Activated naive CD8-positive, alpha-beta T cell (primary cell): ENCODE measurements at regions not wholly inside any gene's neighbourhood (a gene's known extent, or its start where the extent isn't known, plus 50 kb on each side); places are given as distances from the start of the nearest gene placed in this dataset.

Experiments
- H3K27ac Mint-ChIP-seq: one replicate; pipeline ENCODE4 v1.8.0; 2021; ENCODE audit warnings: mixed read lengths
- H3K27me3 Mint-ChIP-seq: one replicate; pipeline ENCODE4 v1.8.0; 2021; ENCODE audit warnings: mixed read lengths
- H3K36me3 Mint-ChIP-seq: one replicate; pipeline ENCODE4 v1.8.0; 2021; ENCODE audit warnings: mixed read lengths
- H3K4me1 Mint-ChIP-seq: one replicate; pipeline ENCODE4 v1.8.0; 2021; ENCODE audit warnings: low read depth, mixed read lengths
- H3K4me3 Mint-ChIP-seq: one replicate; pipeline ENCODE4 v1.8.0; 2021; ENCODE audit warnings: mild to moderate bottlenecking, mixed read lengths
- H3K9me3 Mint-ChIP-seq: one replicate; pipeline ENCODE4 v1.8.0; 2021; ENCODE audit warnings: low read depth, mixed read lengths

DNA sequence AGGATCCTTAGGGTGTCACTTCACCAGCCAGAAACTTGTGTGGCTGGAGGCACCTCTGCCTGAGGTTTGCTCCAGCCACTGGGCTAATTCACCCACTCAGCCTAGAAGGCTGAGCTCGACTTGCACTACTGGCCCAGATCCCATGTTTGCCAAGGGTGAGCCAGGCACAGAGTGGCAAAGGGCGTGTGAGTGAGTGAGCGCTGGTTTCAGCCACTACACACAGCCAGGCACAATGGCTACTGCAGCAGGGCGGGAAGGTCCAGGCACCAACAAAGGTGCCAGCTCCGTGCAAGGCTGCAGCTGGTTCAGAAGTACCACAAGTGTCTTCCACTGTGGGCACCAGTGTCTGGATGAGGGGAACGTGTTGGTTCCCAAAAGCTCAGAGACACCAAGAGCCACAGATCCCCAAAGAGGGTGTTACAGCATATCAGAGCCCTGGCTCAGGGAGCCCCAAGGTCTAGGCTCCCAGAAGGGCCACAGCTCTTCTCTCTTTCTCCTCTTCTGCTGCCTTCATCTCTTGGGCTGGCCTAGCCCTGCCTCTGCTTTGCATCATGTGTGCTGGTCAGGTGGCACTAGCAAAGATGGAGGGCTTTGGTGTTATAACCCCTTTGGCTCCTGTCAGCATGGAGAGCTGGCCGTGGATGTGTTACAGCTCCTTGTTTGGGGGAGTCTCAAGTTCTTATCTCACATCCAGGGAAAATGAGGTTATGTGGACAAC, 736.3 kb upstream of the KLHL1 start:
- no peaks in the 10 kb centered on the region for H3K4me1 Mint-ChIP-seq
- H3K27ac Mint-ChIP-seq: no peak overlapping the region
- H3K4me3 Mint-ChIP-seq: no peak overlapping the region
- H3K27me3 Mint-ChIP-seq: no peaks in the 10 kb centered on the region
- H3K36me3 Mint-ChIP-seq: no peaks in the 10 kb centered on the region
- H3K9me3 Mint-ChIP-seq: peaks cover 13% of the 10 kb centered on the region

DNA sequence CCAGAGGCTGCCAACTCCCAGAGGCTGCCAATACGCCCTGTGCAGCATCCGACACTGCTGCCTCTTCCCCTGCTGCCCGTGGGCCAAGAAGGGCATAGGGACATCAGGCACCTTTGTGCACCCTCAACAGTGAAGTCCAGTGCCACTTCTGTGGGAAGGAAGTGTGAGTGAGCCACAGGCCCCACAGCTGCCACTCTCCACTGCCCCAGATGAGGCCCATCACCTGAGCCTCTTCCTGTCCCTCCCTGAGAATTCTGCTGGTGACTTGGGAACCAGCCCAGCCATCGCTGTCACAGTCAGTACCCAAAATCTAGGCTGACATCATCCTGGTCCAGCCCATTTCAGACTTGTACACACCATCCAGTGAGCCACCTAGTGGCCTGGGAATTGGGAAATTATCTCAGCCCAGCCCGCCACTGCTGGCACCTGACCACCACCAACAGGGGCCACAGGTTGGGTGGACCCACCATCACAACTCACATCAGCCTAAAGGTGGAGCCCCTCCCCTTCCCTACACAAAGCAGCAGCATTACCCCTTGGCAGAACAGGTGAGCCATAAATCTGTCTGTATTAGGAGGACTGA, 733.9 kb upstream of the KLHL1 start:
- H3K27ac Mint-ChIP-seq: no peak overlapping the region
- H3K4me3 Mint-ChIP-seq: no peak overlapping the region
- H3K27me3 Mint-ChIP-seq: no peaks in the 10 kb centered on the region
- no peaks in the 10 kb centered on the region for H3K4me1 Mint-ChIP-seq
- peaks cover 10% of the 10 kb centered on the region for H3K9me3 Mint-ChIP-seq
- H3K36me3 Mint-ChIP-seq: no peaks in the 10 kb centered on the region

DNA sequence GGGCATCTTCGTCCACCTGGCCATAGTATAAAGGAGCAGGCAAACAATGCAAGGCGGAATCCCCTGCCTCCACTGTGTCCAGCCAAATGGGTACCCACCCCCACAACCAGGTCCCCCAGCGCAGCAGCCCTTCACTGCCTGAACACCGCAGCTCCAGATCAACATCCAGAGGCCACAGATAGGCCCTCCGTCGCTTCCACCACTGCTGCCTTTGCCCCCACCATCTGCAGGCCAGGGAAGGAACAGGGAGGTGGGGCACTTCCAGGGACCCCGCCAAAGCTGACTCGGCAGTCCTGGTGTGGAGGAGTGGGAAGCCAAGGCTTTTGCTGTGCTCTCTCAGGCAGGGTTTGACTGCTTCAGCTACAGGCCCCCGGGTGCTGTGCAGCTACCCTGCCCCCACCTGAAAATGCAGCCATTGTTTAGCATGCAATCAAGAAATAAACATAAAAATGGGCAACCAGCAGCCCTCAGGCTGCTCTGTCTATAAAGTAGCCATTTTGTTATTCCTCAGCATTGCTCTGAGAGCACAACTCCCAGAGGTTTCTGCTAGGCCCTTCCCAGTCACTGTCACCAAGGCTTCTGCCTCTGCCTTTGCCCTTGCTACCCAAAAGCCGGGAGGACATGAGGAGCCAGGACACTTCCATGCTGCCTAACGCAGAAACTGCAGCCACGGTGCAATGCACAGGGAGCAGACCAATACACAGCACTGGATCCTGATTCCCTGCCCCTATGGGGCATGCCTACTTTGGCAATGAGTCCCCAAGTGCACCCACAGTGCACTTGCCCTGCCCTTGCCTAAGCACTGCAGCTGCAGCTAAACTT, 733.2 kb upstream of the KLHL1 start:
- no peak overlapping the region for H3K4me3 Mint-ChIP-seq
- H3K4me1 Mint-ChIP-seq: no peaks in the 10 kb centered on the region
- no peaks in the 10 kb centered on the region for H3K27me3 Mint-ChIP-seq
- no peaks in the 10 kb centered on the region for H3K36me3 Mint-ChIP-seq
- H3K27ac Mint-ChIP-seq: no peak overlapping the region
- peaks cover 5% of the 10 kb centered on the region for H3K9me3 Mint-ChIP-seq

DNA sequence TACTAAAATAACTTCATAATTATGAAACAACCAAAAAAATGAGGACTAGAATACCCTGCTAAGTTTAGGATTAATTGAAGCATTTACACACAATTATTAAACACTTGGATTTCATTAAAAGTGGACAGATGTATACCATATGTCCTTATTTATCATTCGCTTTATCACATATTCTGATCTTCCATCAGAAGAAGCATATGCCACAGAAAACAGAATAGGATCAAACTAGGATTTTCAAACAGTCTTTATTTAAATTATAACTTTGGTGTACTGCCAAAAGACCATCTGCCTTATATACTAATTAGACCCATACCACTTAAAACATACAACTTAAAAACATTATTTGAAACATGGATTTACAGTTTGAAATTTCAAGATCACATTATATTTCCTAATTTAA, 727.1 kb upstream of the KLHL1 start:
- Mint-ChIP-seq H3K4me1 (no peaks in the 10 kb centered on the region), H3K36me3 (no peaks in the 10 kb centered on the region)

DNA sequence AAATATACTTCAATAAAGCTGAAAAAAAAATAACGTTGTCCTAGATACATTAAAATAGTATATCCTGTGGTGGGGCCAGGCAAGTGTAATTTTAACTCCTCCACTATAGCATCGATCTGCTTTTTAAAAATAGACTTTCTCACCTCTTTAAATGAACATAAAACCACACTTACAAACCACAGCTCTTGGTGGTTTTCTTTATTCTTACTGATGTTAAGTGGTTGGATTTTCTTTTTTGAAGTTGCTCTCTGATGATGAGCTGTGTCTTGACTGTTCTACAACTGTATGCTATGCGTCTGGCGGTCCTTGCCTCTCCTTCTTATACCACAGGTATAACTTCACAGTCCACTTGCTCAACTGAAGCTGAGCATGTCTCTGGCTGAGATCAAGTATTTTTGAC, 721.5 kb upstream of the KLHL1 start:
- H3K27me3 Mint-ChIP-seq: no peaks in the 10 kb centered on the region
- H3K36me3 Mint-ChIP-seq: no peaks in the 10 kb centered on the region
- H3K27ac Mint-ChIP-seq: no peak overlapping the region
- H3K4me3 Mint-ChIP-seq: no peak overlapping the region
- no peaks in the 10 kb centered on the region for H3K9me3 Mint-ChIP-seq
- H3K4me1 Mint-ChIP-seq: no peaks in the 10 kb centered on the region

More for the DNA sequence above, 727.1 kb upstream of the KLHL1 start:
- no peaks in the 10 kb centered on the region for H3K9me3 Mint-ChIP-seq
- H3K4me3 Mint-ChIP-seq: no peak overlapping the region
- no peak overlapping the region for H3K27ac Mint-ChIP-seq
- no peaks in the 10 kb centered on the region for H3K27me3 Mint-ChIP-seq

DNA sequence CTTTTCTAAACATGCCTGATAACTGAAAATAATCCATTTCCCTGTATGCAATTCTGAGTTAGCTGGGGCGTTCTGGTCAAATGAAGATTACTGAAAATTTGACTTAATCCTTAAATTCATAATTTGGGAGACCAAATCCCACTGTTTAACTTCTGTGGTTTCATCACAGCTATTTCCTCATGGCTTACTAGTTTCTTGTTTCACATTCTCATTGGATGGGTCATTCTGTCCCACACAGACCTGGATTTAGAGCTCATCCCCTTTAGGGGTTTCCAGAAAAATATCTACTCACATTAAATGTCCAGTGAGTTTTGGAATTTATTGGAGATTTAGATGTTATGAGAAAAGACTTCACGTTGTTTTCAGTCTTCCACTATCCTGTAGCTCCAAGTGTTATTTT, 709.3 kb upstream of the KLHL1 start:
- Mint-ChIP-seq H3K4me3 (no peak overlapping the region), H3K27ac (no peak overlapping the region), H3K27me3 (no peaks in the 10 kb centered on the region), H3K9me3 (peaks cover 8% of the 10 kb centered on the region), H3K4me1 (no peaks in the 10 kb centered on the region), H3K36me3 (no peaks in the 10 kb centered on the region)

DNA sequence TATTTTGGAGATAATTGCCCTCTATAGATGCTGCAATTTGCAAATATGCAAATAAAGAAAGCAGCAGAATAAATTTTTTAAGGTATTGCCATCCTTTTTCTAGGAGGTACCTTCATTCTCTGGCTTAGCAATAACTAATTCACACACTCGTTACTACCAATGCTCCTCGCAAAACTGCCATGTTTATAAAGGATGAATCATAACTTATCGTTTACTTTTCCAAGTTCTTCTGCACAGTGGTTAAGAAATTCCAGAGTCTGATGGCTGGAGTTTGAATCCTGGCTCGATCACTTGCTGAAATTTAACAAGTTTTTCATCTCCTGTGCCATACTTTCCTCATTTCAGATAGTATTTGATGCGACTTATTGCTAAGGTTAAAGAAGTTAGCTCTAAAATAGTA, 708.6 kb upstream of the KLHL1 start:
- peaks cover 8% of the 10 kb centered on the region for H3K9me3 Mint-ChIP-seq
- H3K4me3 Mint-ChIP-seq: no peak overlapping the region
- H3K4me1 Mint-ChIP-seq: no peaks in the 10 kb centered on the region
- no peaks in the 10 kb centered on the region for H3K27me3 Mint-ChIP-seq
- no peak overlapping the region for H3K27ac Mint-ChIP-seq
- no peaks in the 10 kb centered on the region for H3K36me3 Mint-ChIP-seq

DNA sequence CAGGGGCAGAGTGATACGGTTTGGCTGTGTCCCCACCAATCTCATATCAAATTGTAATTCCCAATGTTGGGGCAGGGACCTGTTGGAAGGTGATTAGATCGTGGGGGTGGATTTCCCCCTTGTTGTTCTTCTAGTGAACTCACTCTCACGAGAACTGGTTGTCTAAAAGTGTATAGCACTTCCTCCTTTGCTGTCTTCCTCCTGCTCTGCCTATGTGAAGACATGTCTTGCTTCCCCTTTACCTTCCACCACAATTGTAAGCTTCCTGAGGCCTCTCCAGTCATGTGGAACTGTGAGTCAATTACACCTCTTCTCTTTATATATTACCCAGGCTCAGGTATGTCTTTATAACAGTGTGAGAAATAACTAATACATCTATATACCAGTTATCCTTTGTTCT, 706.4 kb upstream of the KLHL1 start:
- Mint-ChIP-seq H3K4me3 (no peak overlapping the region), H3K27ac (no peak overlapping the region), H3K9me3 (peaks cover 5% of the 10 kb centered on the region), H3K36me3 (no peaks in the 10 kb centered on the region), H3K4me1 (no peaks in the 10 kb centered on the region), H3K27me3 (no peaks in the 10 kb centered on the region)

DNA sequence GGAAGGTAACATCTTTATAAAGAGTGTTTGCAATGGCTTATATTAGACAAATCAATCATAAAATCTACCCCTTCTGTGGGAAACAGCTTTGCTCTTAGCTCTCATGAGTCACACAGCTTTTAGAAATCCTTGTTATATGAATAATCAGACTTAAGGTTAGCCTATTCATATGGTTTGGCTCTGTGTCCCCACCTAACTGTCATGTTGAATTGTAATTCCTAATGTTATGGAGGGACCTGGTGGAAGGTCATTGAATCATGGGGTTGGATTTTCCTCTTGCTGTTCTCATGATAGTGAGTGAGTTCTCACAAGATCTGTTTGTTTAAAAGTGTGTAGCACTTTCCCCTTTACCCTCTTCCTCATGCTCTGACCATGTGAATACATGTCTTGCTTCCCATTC, 704.2 kb upstream of the KLHL1 start:
- no peaks in the 10 kb centered on the region for H3K36me3 Mint-ChIP-seq
- H3K9me3 Mint-ChIP-seq: peaks cover 5% of the 10 kb centered on the region
- H3K27me3 Mint-ChIP-seq: no peaks in the 10 kb centered on the region
- no peaks in the 10 kb centered on the region for H3K4me1 Mint-ChIP-seq
- no peak overlapping the region for H3K4me3 Mint-ChIP-seq
- H3K27ac Mint-ChIP-seq: no peak overlapping the region

DNA sequence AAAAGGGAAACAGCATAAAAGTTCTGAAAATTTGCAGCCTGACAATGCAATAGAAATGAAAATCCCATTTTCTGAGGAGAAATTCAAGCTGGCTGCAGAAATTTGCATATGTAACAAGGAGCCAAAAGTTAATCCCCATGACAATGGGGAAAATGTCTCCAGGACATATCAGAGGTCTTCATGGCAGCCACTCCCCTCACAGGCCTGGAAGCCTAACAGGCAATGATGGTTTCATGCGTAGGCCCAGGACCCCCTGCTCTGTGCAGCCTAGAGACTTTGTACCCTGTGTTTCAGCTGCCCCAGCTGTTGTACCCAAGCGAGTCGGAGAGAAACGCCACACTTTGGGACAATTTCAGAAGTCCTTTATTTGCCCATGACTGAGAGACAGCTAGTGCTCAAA, 701.3 kb upstream of the KLHL1 start:
- Mint-ChIP-seq H3K9me3 (peaks cover 3% of the 10 kb centered on the region), H3K4me3 (no peak overlapping the region), H3K36me3 (no peaks in the 10 kb centered on the region), H3K4me1 (no peaks in the 10 kb centered on the region), H3K27me3 (no peaks in the 10 kb centered on the region), H3K27ac (no peak overlapping the region)

DNA sequence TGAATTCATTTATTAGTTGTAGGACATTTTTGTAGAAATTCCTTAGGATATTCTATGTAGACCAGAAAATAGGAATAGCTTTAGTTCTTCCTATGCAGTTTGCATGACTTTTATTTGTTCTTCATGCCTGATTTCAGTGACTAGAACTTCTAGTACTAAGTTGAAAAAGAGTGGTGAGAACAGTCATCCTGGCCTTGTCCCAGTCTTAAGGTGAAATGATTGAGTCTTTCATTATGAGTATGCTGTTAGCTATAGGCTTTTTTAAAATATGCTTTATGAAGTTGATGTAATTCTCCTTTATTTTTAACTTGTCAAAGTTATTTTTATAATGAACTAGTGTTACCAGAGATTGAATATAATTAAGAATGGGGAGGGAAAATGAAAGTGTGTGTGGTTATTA, 690.1 kb upstream of the KLHL1 start:
- H3K4me3 Mint-ChIP-seq: no peak overlapping the region
- peaks cover 4% of the 10 kb centered on the region for H3K9me3 Mint-ChIP-seq
- no peaks in the 10 kb centered on the region for H3K27me3 Mint-ChIP-seq
- H3K4me1 Mint-ChIP-seq: no peaks in the 10 kb centered on the region
- no peak overlapping the region for H3K27ac Mint-ChIP-seq
- H3K36me3 Mint-ChIP-seq: no peaks in the 10 kb centered on the region

DNA sequence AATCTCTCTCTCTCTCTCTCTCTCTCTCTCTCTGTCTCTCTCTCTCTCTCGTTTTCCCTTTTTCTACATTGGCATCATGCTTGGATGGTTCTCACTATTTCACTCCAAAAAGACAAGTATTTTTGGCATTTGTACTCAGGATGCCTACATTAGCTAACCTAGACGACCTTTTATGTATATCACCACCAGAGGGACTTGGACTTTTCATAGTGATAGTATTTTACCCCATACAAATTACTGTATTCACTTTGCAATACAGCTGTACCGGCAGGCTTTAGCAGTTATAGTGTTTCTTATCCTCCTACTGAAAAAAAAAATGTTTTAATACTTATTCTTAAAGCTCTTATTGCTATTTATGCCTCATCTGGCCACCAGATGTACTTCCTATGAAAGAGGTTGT, 687.2 kb upstream of the KLHL1 start:
- H3K27ac Mint-ChIP-seq: no peak overlapping the region
- H3K27me3 Mint-ChIP-seq: no peaks in the 10 kb centered on the region
- H3K36me3 Mint-ChIP-seq: no peaks in the 10 kb centered on the region
- no peak overlapping the region for H3K4me3 Mint-ChIP-seq
- H3K9me3 Mint-ChIP-seq: peaks cover 4% of the 10 kb centered on the region
- H3K4me1 Mint-ChIP-seq: no peaks in the 10 kb centered on the region

DNA sequence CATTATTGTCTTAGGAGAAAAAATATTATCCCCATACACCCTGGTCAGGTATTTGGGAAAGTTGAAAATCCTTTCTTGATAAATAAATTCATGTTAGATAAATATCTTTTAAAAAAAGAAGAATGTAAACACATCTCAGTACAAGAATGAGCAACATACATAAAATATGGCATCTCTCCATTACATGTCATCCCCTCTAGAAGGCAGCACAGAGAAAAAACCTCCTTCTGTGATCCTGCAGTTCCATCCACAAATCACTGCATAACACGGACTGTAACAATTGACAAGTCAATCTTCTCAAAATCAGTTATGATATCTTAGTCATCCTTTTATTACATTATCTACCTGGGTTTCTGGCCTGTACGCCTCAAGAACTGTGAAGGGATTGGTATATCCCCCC, 683.9 kb upstream of the KLHL1 start:
- Mint-ChIP-seq H3K27ac (no peak overlapping the region), H3K9me3 (no peaks in the 10 kb centered on the region), H3K36me3 (no peaks in the 10 kb centered on the region), H3K4me1 (no peaks in the 10 kb centered on the region), H3K4me3 (no peak overlapping the region), H3K27me3 (no peaks in the 10 kb centered on the region)

DNA sequence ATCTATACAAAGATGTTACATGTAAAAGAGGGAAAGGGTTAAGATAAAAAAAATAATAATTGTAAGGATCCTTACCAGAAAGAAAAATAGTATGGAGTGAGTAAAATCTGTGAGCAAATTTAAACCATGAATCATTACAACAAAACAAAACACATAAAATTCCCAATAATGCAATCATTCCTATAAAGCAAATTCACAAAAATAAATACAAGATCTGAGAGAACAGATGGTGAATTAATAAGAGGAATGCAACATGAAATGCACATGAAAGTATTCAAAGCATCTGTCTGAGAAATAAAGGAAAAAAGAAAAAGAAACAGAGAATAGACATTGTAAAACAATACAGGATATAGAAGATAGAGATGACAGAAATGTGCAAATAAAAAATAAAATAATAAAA, 681.5 kb upstream of the KLHL1 start:
- Mint-ChIP-seq H3K4me3 (no peak overlapping the region), H3K27ac (no peak overlapping the region), H3K36me3 (no peaks in the 10 kb centered on the region), H3K27me3 (no peaks in the 10 kb centered on the region), H3K4me1 (no peaks in the 10 kb centered on the region), H3K9me3 (no peaks in the 10 kb centered on the region)

DNA sequence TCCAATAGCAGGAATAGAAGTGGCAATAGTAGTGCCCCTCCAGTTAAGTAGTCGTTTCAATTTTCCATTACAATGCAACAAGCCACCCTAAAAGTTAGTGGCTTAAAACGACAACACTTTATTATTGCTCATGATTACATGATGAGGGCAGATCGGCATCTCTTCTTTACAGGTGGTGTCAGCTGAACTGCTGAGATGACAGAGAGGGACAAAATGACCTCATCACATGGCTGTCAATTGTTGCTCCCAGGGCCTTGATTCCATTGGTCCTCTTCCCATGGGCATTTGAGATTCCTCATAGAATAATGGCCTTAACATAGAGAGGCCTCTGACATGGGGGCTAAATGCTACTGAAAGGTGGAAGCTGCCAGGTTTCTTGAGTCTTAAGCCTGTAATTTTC, 679.8 kb upstream of the KLHL1 start:
- H3K4me1 Mint-ChIP-seq: no peaks in the 10 kb centered on the region

More for the DNA sequence above, 679.8 kb upstream of the KLHL1 start:
- Mint-ChIP-seq H3K36me3 (no peaks in the 10 kb centered on the region), H3K27ac (no peak overlapping the region), H3K4me3 (no peak overlapping the region), H3K9me3 (no peaks in the 10 kb centered on the region), H3K27me3 (no peaks in the 10 kb centered on the region)
